ENCODE measurements at regions not wholly inside any gene's neighbourhood (a gene's known extent, or its start where the extent isn't known, plus 50 kb on each side); places are given as distances from the start of the nearest gene placed in this dataset.

DNA sequence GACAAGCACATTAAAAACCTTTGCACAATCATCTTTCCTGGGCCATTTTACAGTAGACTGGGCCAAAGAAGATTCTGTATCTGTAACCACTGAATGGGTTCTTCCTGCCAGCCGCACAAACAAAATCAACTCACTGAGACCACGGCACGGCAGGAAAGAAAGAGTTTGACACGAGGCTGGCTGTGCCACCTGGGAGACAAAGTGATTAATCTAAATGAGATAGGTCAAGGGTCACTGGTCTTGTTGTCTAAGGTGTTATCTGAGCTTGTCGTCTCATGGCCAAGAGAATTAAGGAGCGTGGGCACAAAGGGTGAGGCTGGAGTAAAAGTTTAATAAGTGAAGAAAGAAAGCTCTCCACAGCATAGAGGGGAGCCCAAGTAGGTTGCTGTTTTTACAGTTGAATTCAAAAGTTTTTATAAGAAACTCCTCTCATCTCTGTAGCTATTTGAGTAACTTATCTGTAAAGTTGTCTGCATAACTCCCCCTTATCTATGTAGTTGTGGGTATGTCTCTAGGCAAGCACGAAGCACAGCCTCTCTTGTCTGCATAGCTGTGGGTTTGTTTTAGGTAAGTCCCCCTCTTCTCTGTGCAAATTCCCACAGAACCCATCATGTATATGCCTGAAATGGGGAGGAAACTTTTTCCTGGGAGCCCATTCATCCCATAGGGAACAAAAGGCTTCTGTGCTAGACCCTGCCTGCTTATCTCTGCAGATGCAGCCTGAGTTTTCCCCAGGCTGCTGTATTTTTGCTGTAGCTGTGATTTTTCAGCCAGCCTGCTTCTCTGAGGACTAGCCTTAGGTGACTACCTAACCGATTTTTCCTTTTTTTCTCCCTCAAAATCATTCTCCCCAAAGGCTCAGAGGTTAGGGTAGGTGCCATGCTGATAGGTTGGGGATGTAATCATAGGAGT, 1314.6 kb upstream of the TMEM132C start:
- no peak overlapping the region for H3K27ac ChIP-seq

DNA sequence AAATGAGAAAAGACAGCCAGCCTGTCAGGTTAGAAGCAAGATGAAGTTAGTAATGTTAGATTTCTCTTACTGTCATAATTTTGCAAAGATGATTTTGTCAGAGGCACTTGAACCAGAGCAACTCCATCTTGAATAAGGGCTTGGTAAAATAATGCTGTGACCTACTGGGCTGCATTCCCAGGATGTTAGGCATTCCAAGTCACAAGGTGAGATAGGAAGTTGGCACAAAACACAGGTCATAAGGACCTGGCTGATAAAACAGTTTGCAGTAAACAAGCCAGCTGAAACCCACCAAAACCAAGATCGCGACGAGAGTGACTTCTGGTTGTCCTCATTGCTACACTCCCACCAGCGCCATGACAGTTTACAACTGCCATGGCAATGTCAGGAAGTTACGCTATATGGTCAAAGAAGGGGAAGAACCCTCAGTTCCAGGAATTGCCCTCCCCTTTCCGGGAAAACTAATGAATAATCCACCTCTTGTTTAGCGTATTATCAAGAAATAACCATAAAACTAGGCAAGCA, 1313.5 kb upstream of the TMEM132C start:
- H3K27ac ChIP-seq: no peak overlapping the region
- TF ChIP-seq, protein P1, sequence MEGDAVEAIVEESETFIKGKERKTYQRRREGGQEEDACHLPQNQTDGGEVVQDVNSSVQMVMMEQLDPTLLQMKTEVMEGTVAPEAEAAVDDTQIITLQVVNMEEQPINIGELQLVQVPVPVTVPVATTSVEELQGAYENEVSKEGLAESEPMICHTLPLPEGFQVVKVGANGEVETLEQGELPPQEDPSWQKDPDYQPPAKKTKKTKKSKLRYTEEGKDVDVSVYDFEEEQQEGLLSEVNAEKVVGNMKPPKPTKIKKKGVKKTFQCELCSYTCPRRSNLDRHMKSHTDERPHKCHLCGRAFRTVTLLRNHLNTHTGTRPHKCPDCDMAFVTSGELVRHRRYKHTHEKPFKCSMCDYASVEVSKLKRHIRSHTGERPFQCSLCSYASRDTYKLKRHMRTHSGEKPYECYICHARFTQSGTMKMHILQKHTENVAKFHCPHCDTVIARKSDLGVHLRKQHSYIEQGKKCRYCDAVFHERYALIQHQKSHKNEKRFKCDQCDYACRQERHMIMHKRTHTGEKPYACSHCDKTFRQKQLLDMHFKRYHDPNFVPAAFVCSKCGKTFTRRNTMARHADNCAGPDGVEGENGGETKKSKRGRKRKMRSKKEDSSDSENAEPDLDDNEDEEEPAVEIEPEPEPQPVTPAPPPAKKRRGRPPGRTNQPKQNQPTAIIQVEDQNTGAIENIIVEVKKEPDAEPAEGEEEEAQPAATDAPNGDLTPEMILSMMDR (conservative IDR thresholded peaks at IDR 0.05): no peak
- TF ChIP-seq ZFX (IDR thresholded peaks at IDR 0.05): no peak

More for the DNA sequence above, 1314.6 kb upstream of the TMEM132C start:
- TF ChIP-seq ZFX (IDR thresholded peaks at IDR 0.05): no peak
- TF ChIP-seq, protein P1 (conservative IDR thresholded peaks at IDR 0.05): no peak

DNA sequence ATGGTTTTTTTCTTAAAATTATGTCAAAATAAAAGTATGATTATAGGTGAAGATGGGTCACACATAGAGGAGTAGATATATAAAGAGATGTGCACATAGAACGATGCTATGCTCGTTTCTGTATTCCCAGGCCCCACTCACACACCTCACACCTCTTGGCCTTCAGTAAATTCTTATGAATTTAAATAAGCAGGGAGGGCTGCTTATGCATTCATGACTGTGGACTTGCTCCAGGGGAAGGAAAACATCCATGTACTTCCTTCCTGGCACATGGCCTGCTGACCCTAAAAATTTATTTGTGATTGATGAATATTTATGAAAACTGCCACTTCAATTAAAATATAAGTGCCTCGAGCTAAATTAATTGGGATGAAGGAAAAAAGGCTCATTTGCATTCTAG, 1306.7 kb upstream of the TMEM132C start:
- TF ChIP-seq ZFX (IDR thresholded peaks at IDR 0.05): no peak
- TF ChIP-seq, protein P1 (conservative IDR thresholded peaks at IDR 0.05): no peak
- H3K27ac ChIP-seq: no peak overlapping the region

DNA sequence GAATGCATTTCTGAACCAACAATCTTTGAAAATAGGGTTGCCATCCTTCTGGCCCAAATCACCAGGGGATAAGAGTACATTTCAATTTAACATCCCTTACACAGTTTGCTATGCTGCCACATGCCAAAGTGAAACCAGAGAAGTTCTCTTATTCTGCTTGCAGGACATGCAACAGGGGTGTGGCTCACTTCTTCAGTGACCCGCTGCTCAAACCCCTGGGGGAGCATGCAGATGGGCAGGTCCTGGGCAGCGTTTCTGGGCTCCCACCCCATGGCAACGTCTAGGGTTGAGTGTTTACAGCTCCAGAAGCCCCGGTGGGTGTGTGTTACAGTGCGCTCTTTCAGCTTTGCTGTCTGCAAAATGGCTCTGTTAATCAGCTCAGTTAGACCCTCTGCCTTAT, 1306.3 kb upstream of the TMEM132C start:
- H3K27ac ChIP-seq: no peak overlapping the region
- TF ChIP-seq ZFX (IDR thresholded peaks at IDR 0.05): no peak
- TF ChIP-seq, protein P1 (conservative IDR thresholded peaks at IDR 0.05): no peak

DNA sequence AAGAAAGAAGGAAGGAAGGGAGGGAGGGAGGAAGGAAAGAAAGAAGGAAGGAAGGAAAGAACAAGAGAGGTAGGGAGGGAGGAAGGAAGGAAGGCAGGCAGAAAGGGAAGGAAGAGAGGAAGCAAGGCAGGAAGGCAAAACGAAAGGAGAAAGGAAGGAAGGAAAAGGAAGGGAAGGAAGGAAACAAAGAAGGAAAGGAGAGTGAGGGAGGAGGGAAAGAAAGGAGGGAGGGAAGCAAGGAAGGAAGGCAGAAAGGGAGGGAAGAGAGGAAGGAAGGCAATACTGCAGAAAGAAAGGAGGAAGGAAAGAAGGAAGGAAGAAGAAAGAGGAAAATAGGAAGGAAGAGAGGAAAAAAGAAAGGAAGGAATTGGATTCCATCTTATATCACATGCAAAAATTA, 1303.1 kb upstream of the TMEM132C start:
- no peak overlapping the region for H3K27ac ChIP-seq
- TF ChIP-seq, protein P1 (conservative IDR thresholded peaks at IDR 0.05): no peak
- TF ChIP-seq ZFX (IDR thresholded peaks at IDR 0.05): no peak

DNA sequence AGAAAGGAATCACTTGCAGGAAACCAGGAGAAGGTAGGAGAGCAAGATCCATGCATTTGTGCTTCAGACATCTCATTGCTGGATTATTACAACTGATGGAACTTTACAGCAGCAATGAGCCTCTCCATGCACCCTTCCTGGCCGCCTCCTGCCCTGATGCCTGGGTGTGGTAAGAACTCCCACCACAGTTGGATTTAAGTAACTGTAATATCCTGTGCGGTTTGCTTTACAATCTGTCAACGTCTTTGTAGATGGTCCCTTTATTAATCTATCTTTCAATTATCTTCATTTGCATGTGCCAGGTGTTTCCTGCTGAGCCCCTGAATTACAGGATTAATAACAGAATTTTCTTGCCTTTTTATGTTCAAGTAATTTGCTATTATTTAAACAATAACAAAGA, 1300.5 kb upstream of the TMEM132C start:
- TF ChIP-seq ZFX (IDR thresholded peaks at IDR 0.05): no peak
- TF ChIP-seq, protein P1 (conservative IDR thresholded peaks at IDR 0.05): no peak
- H3K27ac ChIP-seq: no peak overlapping the region

DNA sequence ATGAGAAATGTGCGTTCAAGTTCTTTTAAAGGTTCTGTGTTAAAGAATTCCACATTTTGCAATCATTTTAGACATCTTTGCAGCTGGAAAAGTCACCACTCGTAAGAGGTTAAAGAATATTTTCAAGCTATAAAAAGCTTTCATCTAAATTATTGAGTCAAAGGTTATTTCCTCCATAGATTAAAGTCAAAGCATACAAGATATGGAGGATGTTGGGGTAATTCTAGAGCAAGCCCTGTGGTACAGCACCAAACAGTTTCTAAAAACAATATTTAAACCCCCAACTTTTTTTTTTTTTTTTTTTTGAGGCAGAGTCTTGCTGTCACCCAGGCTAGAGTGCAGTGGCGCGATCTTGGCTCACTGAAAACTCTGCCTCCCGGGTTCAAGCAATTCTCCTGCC, 1299.8 kb upstream of the TMEM132C start:
- no peak overlapping the region for H3K27ac ChIP-seq
- TF ChIP-seq ZFX (IDR thresholded peaks at IDR 0.05): no peak
- TF ChIP-seq, protein P1 (conservative IDR thresholded peaks at IDR 0.05): no peak
